Hepatocyte (in vitro differentiated cells): ENCODE measurements at regions not wholly inside any gene's neighbourhood (a gene's known extent, or its start where the extent isn't known, plus 50 kb on each side); places are given as distances from the start of the nearest gene placed in this dataset.

Experiments used
- EZH2 ChIP-seq: fragments of 200-600 bp; sonication (generic); IDR thresholded peaks from 2 replicates; pipeline ENCODE4 v1.6.1; 2016; ENCODE audit warnings: antibody characterized with exemption, mild to moderate bottlenecking, borderline replicate concordance
- EZH2phosphoT487 ChIP-seq: fragments of 200-600 bp; sonication (generic); IDR thresholded peaks from one replicate; pipeline ENCODE4 v1.6.1; 2018; ENCODE audit warnings: antibody characterized with exemption, mild to moderate bottlenecking, low read depth, moderate library complexity; ENCODE audit not compliant: unreplicated experiment, severe bottlenecking
- TF ChIP-seq, protein P1 (sequence below): fragments of 200-600 bp; sonication (generic); IDR thresholded peaks from 2 replicates; pipeline ENCODE4 v1.5.1; 2016; ENCODE audit warnings: antibody characterized with exemption, mild to moderate bottlenecking; ENCODE audit not compliant: poor library complexity

GRCh38 chr3:174791161-174791560 lies 68.0 kb upstream of the NAALADL2 start:
- TF ChIP-seq, protein P1, sequence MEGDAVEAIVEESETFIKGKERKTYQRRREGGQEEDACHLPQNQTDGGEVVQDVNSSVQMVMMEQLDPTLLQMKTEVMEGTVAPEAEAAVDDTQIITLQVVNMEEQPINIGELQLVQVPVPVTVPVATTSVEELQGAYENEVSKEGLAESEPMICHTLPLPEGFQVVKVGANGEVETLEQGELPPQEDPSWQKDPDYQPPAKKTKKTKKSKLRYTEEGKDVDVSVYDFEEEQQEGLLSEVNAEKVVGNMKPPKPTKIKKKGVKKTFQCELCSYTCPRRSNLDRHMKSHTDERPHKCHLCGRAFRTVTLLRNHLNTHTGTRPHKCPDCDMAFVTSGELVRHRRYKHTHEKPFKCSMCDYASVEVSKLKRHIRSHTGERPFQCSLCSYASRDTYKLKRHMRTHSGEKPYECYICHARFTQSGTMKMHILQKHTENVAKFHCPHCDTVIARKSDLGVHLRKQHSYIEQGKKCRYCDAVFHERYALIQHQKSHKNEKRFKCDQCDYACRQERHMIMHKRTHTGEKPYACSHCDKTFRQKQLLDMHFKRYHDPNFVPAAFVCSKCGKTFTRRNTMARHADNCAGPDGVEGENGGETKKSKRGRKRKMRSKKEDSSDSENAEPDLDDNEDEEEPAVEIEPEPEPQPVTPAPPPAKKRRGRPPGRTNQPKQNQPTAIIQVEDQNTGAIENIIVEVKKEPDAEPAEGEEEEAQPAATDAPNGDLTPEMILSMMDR: no peak
- TF ChIP-seq EZH2 (no peak), EZH2phosphoT487 (no peak)
